ENCODE measurements at regions not wholly inside any gene's neighbourhood (a gene's known extent, or its start where the extent isn't known, plus 50 kb on each side); places are given as distances from the start of the nearest gene placed in this dataset.

GRCh38 chr7:113770146-113770738, 148.6 kb downstream of the PPP1R3A start (continued):
- TF ChIP-seq GABPA (IDR thresholded peaks at IDR 0.05; ENCODE audit: low read depth) (no peak), NRF1 (IDR thresholded peaks at IDR 0.05; ENCODE audit: low read depth, low read length) (no peak), FOSL2 (IDR thresholded peaks at IDR 0.05; ENCODE audit: borderline replicate concordance, low read depth) (no peak), YY1 (IDR thresholded peaks at IDR 0.05; ENCODE audit: low read depth) (no peak), TAF1 (IDR thresholded peaks at IDR 0.05; ENCODE audit: borderline replicate concordance, low read depth, low read length) (no peak), TEAD4 (IDR thresholded peaks at IDR 0.05; ENCODE audit: borderline replicate concordance, insufficient read depth) (no peak), NFIC (IDR thresholded peaks at IDR 0.05; ENCODE audit: borderline replicate concordance) (no peak), SIN3A (IDR thresholded peaks at IDR 0.05; ENCODE audit: borderline replicate concordance, low read depth, low read length) (no peak)
- TF ChIP-seq, protein P1, sequence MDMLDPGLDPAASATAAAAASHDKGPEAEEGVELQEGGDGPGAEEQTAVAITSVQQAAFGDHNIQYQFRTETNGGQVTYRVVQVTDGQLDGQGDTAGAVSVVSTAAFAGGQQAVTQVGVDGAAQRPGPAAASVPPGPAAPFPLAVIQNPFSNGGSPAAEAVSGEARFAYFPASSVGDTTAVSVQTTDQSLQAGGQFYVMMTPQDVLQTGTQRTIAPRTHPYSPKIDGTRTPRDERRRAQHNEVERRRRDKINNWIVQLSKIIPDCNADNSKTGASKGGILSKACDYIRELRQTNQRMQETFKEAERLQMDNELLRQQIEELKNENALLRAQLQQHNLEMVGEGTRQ (IDR thresholded peaks at IDR 0.05; ENCODE audit: borderline replicate concordance, low read depth, low read length) = no peak
- TF ChIP-seq, protein P2, sequence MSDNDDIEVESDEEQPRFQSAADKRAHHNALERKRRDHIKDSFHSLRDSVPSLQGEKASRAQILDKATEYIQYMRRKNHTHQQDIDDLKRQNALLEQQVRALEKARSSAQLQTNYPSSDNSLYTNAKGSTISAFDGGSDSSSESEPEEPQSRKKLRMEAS (IDR thresholded peaks at IDR 0.05; ENCODE audit: low read depth) = no peak

DNA sequence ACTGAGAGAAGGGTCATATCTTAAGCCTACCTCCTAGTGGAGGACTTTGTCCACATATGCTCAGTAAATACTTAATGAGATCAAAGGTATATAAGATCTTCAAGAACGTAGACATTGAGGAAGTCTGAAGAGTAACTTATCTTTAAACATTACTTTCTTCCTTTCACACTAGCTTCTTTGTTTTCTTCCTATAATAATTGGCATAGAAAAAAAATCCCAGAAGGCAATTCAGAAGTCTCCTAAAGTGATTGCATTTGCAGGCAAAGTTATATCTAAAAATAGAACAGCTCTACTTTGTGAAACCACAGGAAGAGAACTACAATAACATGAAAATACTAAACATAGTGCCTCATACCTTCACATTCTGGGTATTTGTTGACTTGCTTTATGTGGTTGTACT, 150.4 kb downstream of the PPP1R3A start:
- no peaks in the 10 kb centered on the region for H3K36me3 ChIP-seq (replicated peaks in 1 of 2; ENCODE audit: control insufficient read depth in 1 of 2, insufficient read depth in 2 of 2, low read length in 1 of 2)
- ChIA-PET CTCF (no interaction called here), POLR2A (no interaction called here)
- H3K27ac ChIP-seq (ENCODE audit: low read depth in 2 of 2, low read length in 1 of 2) = no peak overlapping the region
- no peaks in the 10 kb centered on the region for H3K9me3 ChIP-seq
- no peak for DNase-seq
- 3% methylated on average over 1 of the region's 1 CpG for WGBS (ENCODE audit: low lambda C conversion rate)
- no peak overlapping the region for H2AFZ ChIP-seq (ENCODE audit: low read depth)
- H3K79me2 ChIP-seq (ENCODE audit: insufficient read depth) = no peaks in the 10 kb centered on the region
- no peaks in the 10 kb centered on the region for H3K9me2 ChIP-seq
- no peak overlapping the region for H3K4me2 ChIP-seq
- H3K9ac ChIP-seq = no peak overlapping the region
- H3K27me3 ChIP-seq (ENCODE audit: insufficient read depth) = peaks cover 24% of the 10 kb centered on the region
- no peaks in the 10 kb centered on the region for H3F3A ChIP-seq (replicated peaks; ENCODE audit: insufficient read depth)
- H3K4me1 ChIP-seq (ENCODE audit: control insufficient read depth in 1 of 2, insufficient read depth in 2 of 2, low read depth in 1 of 2, low read length in 1 of 2) = no peaks in the 10 kb centered on the region
- TF ChIP-seq GABPA (IDR thresholded peaks at IDR 0.05; ENCODE audit: low read depth) (no peak), ELF1 (IDR thresholded peaks at IDR 0.05) (no peak), MEF2A (IDR thresholded peaks at IDR 0.05; ENCODE audit: borderline replicate concordance, low read depth) (no peak), CTCF (IDR thresholded peaks at IDR 0.05) (no peak), TAF1 (IDR thresholded peaks at IDR 0.05; ENCODE audit: borderline replicate concordance, low read depth, low read length) (no peak), POLR2AphosphoS5 (IDR thresholded peaks at IDR 0.05; ENCODE audit: low read depth, low read length) (no peak), FOSL2 (IDR thresholded peaks at IDR 0.05; ENCODE audit: borderline replicate concordance, low read depth) (no peak), ZBTB33 (IDR thresholded peaks at IDR 0.05; ENCODE audit: borderline replicate concordance, low read depth) (no peak), SIN3A (IDR thresholded peaks at IDR 0.05; ENCODE audit: borderline replicate concordance, low read depth, low read length) (no peak)
- no peak overlapping the region for H3K4me3 ChIP-seq (ENCODE audit: low read depth in 2 of 2, low read length in 1 of 2)
- no peaks in the 10 kb centered on the region for H4K20me1 ChIP-seq (ENCODE audit: insufficient read depth)
